Activated CD8-positive, alpha-beta T cell treated with anti-CD3 and anti-CD28 coated beads, Interleukin-2, amount 10 ng/mL, durations not matched to agents 7 days and 5 days (primary cell): ENCODE measurements at regions not wholly inside any gene's neighbourhood (a gene's known extent, or its start where the extent isn't known, plus 50 kb on each side); places are given as distances from the start of the nearest gene placed in this dataset.
A peak's percentile ranks its signal among the peaks of the same experiment; 100 is the strongest.
"Not testable (repeated sequence)": the region's sequence is repeated elsewhere in the genome, so short reads cannot be mapped to it uniquely, and the experiment has no call there.

Experiments
- ATAC-seq: fragments of 150-1000 bp; cut with Tn5 transposase; one replicate; pipeline ENCODE4 v1.10.0; 2021; ENCODE audit warnings: moderate library complexity
- CTCF ChIA-PET: fragments of 350-600 bp; sonication (Branson Sonifier 250); formaldehyde crosslinking; loops from one replicate; lab custom pipeline; 2021; ENCODE audit warnings: antibody characterized with exemption; lab: Charles Lee
- POLR2A ChIA-PET: fragments of 350-600 bp; sonication (Branson Sonifier 250); formaldehyde crosslinking; loops from one replicate; lab custom pipeline; 2021; ENCODE audit warnings: antibody characterized with exemption; lab: Charles Lee
- DNase-seq: peaks from one replicate; pipeline ENCODE4 v3.0.0-alpha.2; 2020
- H3K27ac Mint-ChIP-seq: one replicate; pipeline ENCODE4 v1.8.0; 2021; ENCODE audit warnings: mild to moderate bottlenecking, mixed read lengths
- H3K27me3 Mint-ChIP-seq: one replicate; pipeline ENCODE4 v1.8.0; 2021; ENCODE audit warnings: low read depth, mixed read lengths
- H3K36me3 Mint-ChIP-seq: one replicate; pipeline ENCODE4 v1.8.0; 2021; ENCODE audit warnings: low read depth, mixed read lengths
- H3K4me1 Mint-ChIP-seq: one replicate; pipeline ENCODE4 v1.8.0; 2021; ENCODE audit warnings: low read depth, mixed read lengths
- H3K4me3 Mint-ChIP-seq: one replicate; pipeline ENCODE4 v1.8.0; 2021; ENCODE audit warnings: mild to moderate bottlenecking, mixed read lengths
- H3K9me3 Mint-ChIP-seq: one replicate; pipeline ENCODE4 v1.8.0; 2022; ENCODE audit warnings: mixed read lengths; ENCODE audit not compliant: insufficient read depth

GRCh38 chr14:22238320-22238719 lies 350.7 kb downstream of the DAD1 start:
- H3K4me1 Mint-ChIP-seq, H3K36me3 Mint-ChIP-seq, POLR2A ChIA-PET, CTCF ChIA-PET, ATAC-seq, H3K4me3 Mint-ChIP-seq, H3K27ac Mint-ChIP-seq, H3K27me3 Mint-ChIP-seq, H3K9me3 Mint-ChIP-seq, DNase-seq: not testable (repeated sequence)

GRCh38 chr14:22233377-22233776 lies 355.6 kb downstream of the DAD1 start:
- CTCF ChIA-PET: no interaction called here
- ATAC-seq (no peak), DNase-seq (no peak)
- Mint-ChIP-seq H3K27ac (no peak overlapping the region), H3K4me3 (no peak overlapping the region), H3K4me1 (peaks cover 20% of the 10 kb centered on the region), H3K27me3 (no peaks in the 10 kb centered on the region), H3K9me3 (no peaks in the 10 kb centered on the region), H3K36me3 (no peaks in the 10 kb centered on the region)
- POLR2A ChIA-PET: no interaction called here

- H3K4me1 Mint-ChIP-seq: peaks cover 20% of the 10 kb centered on the region
- H3K9me3 Mint-ChIP-seq: no peaks in the 10 kb centered on the region
- ChIA-PET POLR2A (no interaction called here), CTCF (no interaction called here)
- H3K4me3 Mint-ChIP-seq: no peak overlapping the region
- DNase-seq (no peak), ATAC-seq (no peak)
- no peaks in the 10 kb centered on the region for H3K27me3 Mint-ChIP-seq
- H3K36me3 Mint-ChIP-seq: no peaks in the 10 kb centered on the region
- H3K27ac Mint-ChIP-seq: no peak overlapping the region
Observed at GRCh38 chr14:22232933-22233332, 356.1 kb downstream of the DAD1 start.

GRCh38 chr14:22232486-22232885 lies 356.5 kb downstream of the DAD1 start:
- no peak overlapping the region for H3K4me3 Mint-ChIP-seq
- H3K27ac Mint-ChIP-seq: no peak overlapping the region
- CTCF ChIA-PET: no interaction called here
- ATAC-seq (no peak), DNase-seq (no peak)
- no peaks in the 10 kb centered on the region for H3K36me3 Mint-ChIP-seq
- no peaks in the 10 kb centered on the region for H3K27me3 Mint-ChIP-seq
- peaks cover 20% of the 10 kb centered on the region for H3K4me1 Mint-ChIP-seq
- H3K9me3 Mint-ChIP-seq: no peaks in the 10 kb centered on the region
- POLR2A ChIA-PET: no interaction called here

GRCh38 chr14:22231018-22231417 lies 358.0 kb downstream of the DAD1 start:
- H3K27me3 Mint-ChIP-seq: no peaks in the 10 kb centered on the region
- peak; percentile 79 for ATAC-seq
- H3K27ac Mint-ChIP-seq: peak overlapping the region; percentile 55
- H3K4me3 Mint-ChIP-seq: no peak overlapping the region
- H3K9me3 Mint-ChIP-seq: no peaks in the 10 kb centered on the region
- peaks cover 20% of the 10 kb centered on the region for H3K4me1 Mint-ChIP-seq
- DNase-seq: peak; percentile 29
- CTCF ChIA-PET: no interaction called here
- H3K36me3 Mint-ChIP-seq: no peaks in the 10 kb centered on the region
- POLR2A ChIA-PET: no interaction called here

- Mint-ChIP-seq H3K27me3 (no peaks in the 10 kb centered on the region), H3K27ac (peak overlapping the region; percentile 55), H3K36me3 (no peaks in the 10 kb centered on the region), H3K9me3 (no peaks in the 10 kb centered on the region), H3K4me1 (peaks cover 20% of the 10 kb centered on the region), H3K4me3 (no peak overlapping the region)
- DNase-seq (no peak), ATAC-seq (no peak)
- ChIA-PET CTCF (no interaction called here), POLR2A (no interaction called here)
Observed at GRCh38 chr14:22230517-22230916, 358.5 kb downstream of the DAD1 start.

GRCh38 chr14:22227084-22227483 lies 361.9 kb downstream of the DAD1 start:
- H3K36me3 Mint-ChIP-seq: no peaks in the 10 kb centered on the region
- no peak for DNase-seq
- ATAC-seq: peak; percentile 31
- H3K4me3 Mint-ChIP-seq: peak overlapping the region; percentile 66
- ChIA-PET CTCF (interaction anchor here (1.2 to 1.9 kb wide), 2 partner anchors 37 to 343 kb away, joined by 3 to 10 read pairs; no protein-coding TSS in a partner anchor), POLR2A (interaction anchor here (0.9 to 1.6 kb wide), 7 partner anchors 275 to 343 kb away, joined by 3 to 8 read pairs (median 4); no protein-coding TSS in a partner anchor)
- peaks cover 19% of the 10 kb centered on the region for H3K4me1 Mint-ChIP-seq
- no peaks in the 10 kb centered on the region for H3K27me3 Mint-ChIP-seq
- H3K27ac Mint-ChIP-seq: peak overlapping the region; percentile 68
- no peaks in the 10 kb centered on the region for H3K9me3 Mint-ChIP-seq

GRCh38 chr14:22226381-22226780 lies 362.6 kb downstream of the DAD1 start:
- POLR2A ChIA-PET: interaction anchor here (0.9 to 1.6 kb wide), 6 partner anchors 276 to 330 kb away, joined by 3 to 7 read pairs (median 4); no protein-coding TSS in a partner anchor

GRCh38 chr14:22225516-22226140 lies 363.4 kb downstream of the DAD1 start:
- DNase-seq: no peak
- Mint-ChIP-seq H3K4me1 (peaks cover 20% of the 10 kb centered on the region), H3K36me3 (no peaks in the 10 kb centered on the region), H3K9me3 (no peaks in the 10 kb centered on the region), H3K27me3 (no peaks in the 10 kb centered on the region), H3K27ac (no peak overlapping the region), H3K4me3 (no peak overlapping the region)
- ChIA-PET POLR2A (interaction anchor here (1.3 to 1.6 kb wide), 2 partner anchors 322 to 330 kb away, joined by 3 read pairs; no protein-coding TSS in a partner anchor), CTCF (interaction anchor here (0.9 to 1.9 kb wide), 5 partner anchors 25 to 345 kb away, joined by 3 to 10 read pairs (median 3); no protein-coding TSS in a partner anchor)
- no peak for ATAC-seq

More at GRCh38 chr14:22226381-22226780, 362.6 kb downstream of the DAD1 start:
- Mint-ChIP-seq H3K27ac (peak overlapping the region; percentile 68), H3K27me3 (no peaks in the 10 kb centered on the region), H3K4me3 (peak overlapping the region; percentile 66), H3K4me1 (peaks cover 20% of the 10 kb centered on the region), H3K36me3 (no peaks in the 10 kb centered on the region), H3K9me3 (no peaks in the 10 kb centered on the region)
- DNase-seq (peak; percentile 38), ATAC-seq (peak; percentile 64)
- CTCF ChIA-PET: interaction anchor here (0.9 to 1.9 kb wide), 5 partner anchors 26 to 344 kb away, joined by 3 to 10 read pairs (median 3); no protein-coding TSS in a partner anchor

- POLR2A ChIA-PET: interaction anchor here (0.6 kb wide), 1 partner anchor 182 kb away, joined by 4 read pairs; no protein-coding TSS in a partner anchor
- no peaks in the 10 kb centered on the region for H3K9me3 Mint-ChIP-seq
- no peak for DNase-seq
- no peak overlapping the region for H3K27ac Mint-ChIP-seq
- CTCF ChIA-PET: interaction anchor here (0.6 to 1.7 kb wide), 11 partner anchors 20 to 349 kb away, joined by 3 to 11 read pairs (median 4); no protein-coding TSS in a partner anchor
- peak overlapping the region; percentile 58 for H3K4me3 Mint-ChIP-seq
- no peak for ATAC-seq
- H3K4me1 Mint-ChIP-seq: peaks cover 13% of the 10 kb centered on the region
- H3K36me3 Mint-ChIP-seq: no peaks in the 10 kb centered on the region
- H3K27me3 Mint-ChIP-seq: no peaks in the 10 kb centered on the region
Observed at GRCh38 chr14:22221508-22221907, 367.5 kb downstream of the DAD1 start.

- ATAC-seq: no peak
- H3K9me3 Mint-ChIP-seq: no peaks in the 10 kb centered on the region
- ChIA-PET POLR2A (no interaction called here), CTCF (interaction anchor here (1.8 to 3.1 kb wide), 3 partner anchors 13 to 350 kb away, joined by 6 to 8 read pairs (median 8); no protein-coding TSS in a partner anchor)
- H3K27ac Mint-ChIP-seq: no peak overlapping the region
- no peak overlapping the region for H3K4me3 Mint-ChIP-seq
- H3K36me3 Mint-ChIP-seq: no peaks in the 10 kb centered on the region
- H3K27me3 Mint-ChIP-seq: no peaks in the 10 kb centered on the region
- H3K4me1 Mint-ChIP-seq: peaks cover 13% of the 10 kb centered on the region
- no peak for DNase-seq
Observed at GRCh38 chr14:22220427-22220826, 368.6 kb downstream of the DAD1 start.

- no peaks in the 10 kb centered on the region for H3K27me3 Mint-ChIP-seq
- DNase-seq: peak; percentile 39
- H3K27ac Mint-ChIP-seq: no peak overlapping the region
- no peaks in the 10 kb centered on the region for H3K9me3 Mint-ChIP-seq
- ChIA-PET POLR2A (no interaction called here), CTCF (interaction anchor here (0.7 to 3.1 kb wide), 6 partner anchors 11 to 746 kb away, joined by 3 to 8 read pairs (median 4); no protein-coding TSS in a partner anchor)
- H3K4me1 Mint-ChIP-seq: peaks cover 13% of the 10 kb centered on the region
- ATAC-seq: no peak
- no peak overlapping the region for H3K4me3 Mint-ChIP-seq
- H3K36me3 Mint-ChIP-seq: no peaks in the 10 kb centered on the region
Observed at GRCh38 chr14:22218728-22219127, 370.3 kb downstream of the DAD1 start.
